Activated CD8-positive, alpha-beta memory T cell treated with anti-CD3 and anti-CD28 coated beads for 1 hour (primary cell): ENCODE measurements at regions not wholly inside any gene's neighbourhood (a gene's known extent, or its start where the extent isn't known, plus 50 kb on each side); places are given as distances from the start of the nearest gene placed in this dataset.

Source experiments
- DNase-seq, 2 donors: peaks; one replicate each; pipeline ENCODE4 v3.0.0-alpha.2; 2020; ENCODE audit warnings: low read depth in 1 of 2; ENCODE audit errors: extremely low read depth in 1 of 2

DNA sequence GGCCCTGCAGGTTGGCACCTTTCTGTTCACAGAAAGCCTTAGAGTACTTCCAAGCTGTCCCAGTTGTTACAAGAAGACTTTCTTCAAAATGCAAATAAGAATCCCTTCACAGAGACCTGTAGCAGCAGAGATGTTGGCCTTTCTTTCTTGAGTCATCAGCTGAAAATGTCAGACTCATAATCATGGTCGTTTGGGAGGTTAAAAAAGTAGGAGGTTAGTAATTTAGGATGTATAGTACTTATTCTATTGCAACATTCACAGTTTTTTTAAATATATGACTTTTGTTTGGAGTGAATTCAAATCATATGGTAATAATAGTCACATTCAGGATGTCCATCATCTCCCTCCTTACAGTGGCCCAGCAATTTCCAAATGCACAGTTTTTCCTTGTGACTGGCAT is 223.9 kb upstream of the GLI3 start:
- DNase-seq = no peak

DNA sequence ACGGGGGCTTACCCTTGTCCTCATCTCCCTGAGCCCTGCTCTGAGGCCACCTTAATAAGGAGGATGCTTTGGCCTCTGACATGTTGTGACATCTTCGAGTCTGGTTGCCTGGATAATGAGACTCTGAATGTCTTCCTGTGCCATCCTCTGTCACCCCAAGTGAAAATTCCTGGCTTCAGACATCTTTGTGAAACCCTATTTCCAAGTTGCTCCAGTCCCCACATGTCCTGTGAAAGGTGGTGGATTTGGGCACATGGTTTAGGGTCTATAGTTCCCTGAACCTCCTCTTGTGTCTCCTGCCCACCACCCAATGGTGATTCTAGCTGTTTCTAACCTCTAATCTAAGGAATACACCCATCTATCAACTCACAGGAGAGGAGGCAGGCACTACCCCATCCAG is 223.1 kb upstream of the GLI3 start:
- DNase-seq = no peak

DNA sequence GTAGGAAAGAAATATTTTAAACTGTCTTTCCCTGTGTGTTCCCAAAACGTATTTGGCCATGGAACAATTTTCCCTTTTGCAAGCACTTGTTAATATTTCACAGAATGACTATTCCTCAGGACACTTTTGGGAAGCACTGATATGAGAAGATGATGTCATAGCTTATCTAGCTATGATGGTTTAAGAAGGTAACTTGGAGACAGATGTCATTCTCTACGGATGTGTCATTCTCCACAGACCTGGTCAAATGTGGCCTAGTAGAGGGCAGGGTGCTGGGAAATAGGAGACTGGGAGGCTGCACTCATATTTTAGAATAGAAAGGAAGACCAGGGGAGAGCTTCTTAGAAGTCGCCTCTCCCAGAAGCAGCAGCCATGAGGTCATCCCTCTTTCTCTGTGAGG is 220.7 kb upstream of the GLI3 start:
- DNase-seq = no peak

DNA sequence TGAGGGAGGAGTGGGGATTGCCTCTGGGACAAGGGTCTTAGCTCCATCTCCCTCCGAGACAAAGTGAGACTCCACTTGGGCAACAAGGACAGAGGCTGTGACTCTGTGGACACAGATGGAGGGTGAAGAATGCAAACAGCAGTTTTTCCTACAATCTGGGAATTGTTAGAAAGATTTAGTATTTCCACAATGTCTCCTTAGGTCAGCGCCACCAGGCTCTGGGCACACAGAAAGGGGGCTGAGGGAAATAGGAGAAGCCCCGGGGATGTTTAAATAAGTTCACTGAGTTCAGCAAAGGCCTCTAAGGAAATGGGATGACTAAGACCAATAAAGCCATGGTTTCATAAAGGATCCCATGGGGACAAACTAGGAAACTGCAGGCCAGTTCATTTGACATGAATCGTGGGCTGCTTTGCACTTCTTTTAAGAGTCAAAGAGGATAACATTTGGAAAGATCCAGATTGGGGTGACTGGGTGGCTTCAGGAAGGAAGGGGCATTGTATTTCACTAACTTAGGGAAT is 219.8 kb upstream of the GLI3 start:
- DNase-seq = no peak

DNA sequence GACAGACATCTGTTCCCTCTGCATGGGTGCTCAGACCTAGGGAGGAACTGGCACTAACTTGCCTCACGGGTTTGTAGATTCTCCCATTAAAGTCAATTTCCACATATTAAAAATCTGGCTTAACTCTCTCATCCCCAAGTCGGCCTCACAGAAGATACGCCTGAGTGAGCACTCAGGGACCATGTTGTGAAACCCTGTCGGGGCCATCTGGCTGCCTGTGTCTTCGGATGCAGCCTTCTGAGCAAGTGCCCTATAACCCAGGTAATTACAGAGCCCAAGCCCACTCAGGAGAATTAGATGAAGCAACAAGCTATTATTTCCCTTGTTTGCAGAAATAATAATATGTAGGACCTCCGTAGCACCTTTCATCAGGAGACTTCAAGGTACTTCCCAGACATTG is 219.3 kb upstream of the GLI3 start:
- no peak for DNase-seq

DNA sequence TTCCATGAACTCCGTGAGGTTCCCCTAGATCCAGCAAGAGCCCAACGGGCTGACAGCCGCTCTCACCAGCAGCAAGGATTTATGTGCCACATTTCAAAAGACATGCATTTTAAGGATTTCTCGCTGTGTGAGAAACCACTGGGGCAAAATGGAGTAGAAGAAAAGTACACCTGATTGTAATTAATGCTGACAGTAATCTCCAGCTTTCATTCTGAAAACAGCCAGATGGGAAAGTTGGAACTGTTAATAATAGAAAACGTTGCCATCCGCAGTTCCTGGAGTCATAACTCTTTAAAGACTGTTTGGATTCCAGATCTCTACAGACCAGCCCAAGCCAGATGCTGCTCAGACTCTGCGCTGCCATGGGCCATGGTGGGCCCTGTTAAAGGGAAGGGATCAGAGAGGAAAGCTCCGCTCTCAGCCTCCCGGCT is 216.9 kb upstream of the GLI3 start:
- no peak for DNase-seq

DNA sequence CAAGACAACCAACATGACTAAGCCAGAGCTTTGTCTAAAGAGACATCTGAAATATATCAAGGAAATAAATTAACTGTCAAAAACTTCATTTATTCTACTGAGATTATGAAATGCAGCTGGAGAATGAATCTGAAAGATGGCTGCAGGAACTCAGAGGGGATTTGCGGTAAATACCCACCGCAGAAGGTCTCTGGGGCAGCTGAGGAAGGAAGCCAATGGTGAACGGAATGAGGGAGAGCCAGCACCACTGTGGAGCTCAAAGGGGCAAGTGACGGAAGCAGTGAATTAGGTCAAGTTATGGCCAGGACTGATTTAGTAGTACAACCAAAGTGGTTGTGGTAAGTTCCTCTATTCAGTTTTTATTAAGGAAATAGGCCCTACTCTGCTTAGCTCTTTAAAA is 215.3 kb upstream of the GLI3 start:
- DNase-seq = no peak

DNA sequence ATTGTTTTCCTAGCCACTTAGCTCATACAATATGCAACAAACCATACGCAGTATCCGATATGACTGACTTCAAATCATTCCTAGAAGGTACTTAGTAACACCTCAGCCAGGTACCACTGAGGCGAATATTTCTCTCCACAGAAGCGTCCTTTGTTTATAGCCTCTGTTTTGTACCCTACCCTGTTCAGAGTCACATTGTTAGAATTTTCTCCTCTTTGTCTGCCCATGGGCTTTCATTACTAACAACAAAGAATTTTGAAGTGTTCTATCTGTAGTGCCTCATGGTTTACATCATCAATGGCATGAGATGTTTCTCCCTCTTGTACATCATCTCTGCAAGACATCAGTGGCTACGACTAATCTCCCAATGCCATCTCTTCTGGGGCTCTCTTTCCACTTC is 212.4 kb upstream of the GLI3 start:
- no peak for DNase-seq

DNA sequence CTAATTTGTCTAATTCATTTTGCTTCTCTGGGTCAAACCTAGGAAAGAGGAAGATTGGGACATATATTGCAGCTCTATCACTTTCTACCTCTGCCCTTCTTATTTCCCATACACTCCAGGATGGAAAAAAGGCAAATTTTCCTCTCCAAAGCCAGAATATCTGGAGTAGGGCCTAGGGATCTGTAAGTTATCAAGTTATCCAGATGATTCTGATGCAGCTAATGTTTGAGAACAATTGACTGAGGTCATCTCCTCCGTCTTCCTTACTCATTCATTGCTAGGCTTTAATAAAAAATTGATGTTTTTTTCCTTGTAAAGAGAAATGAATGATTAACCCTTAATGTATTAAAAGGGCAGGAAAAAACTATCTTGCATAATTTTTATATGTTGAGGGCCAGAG is 211.9 kb upstream of the GLI3 start:
- DNase-seq = no peak

DNA sequence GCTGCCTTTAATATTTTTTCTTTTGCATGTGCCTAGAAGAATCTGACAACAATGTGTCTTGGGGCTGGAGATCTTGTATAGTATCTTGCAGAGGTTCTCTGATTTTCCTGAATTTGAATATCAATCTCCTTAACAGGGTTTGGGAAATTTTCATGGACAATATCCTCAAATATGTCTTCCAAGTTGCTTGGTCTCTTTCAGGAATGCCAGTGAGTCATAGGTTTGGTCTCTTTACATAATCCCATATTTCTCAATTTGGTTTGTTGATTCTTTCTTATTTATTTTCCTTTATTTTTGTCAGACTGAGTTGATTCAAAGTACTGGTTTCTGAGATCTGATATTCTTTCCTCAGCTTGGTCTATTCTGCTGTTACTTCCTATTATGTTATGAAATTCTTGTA is 208.7 kb upstream of the GLI3 start:
- DNase-seq = no peak

DNA sequence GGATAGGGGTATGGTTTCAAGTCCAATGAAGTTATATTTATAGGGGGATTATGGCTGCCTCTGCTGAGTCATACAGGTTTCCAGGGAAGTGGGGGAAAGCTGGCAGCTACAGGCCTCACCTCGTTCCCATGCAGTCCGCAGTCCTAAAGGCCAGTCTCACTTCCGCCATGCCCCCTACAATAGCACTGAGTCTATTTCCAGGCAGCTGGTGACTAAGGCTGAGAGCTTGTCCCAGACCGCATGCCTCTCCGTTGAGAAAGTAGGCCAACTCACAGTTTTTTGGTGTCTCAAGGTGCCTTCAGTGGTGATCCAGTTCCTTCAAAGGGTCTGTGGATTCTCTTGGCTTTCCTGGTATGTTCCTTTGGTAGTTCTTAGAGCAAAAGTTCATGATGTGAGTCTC is 203.9 kb upstream of the GLI3 start:
- DNase-seq = no peak

DNA sequence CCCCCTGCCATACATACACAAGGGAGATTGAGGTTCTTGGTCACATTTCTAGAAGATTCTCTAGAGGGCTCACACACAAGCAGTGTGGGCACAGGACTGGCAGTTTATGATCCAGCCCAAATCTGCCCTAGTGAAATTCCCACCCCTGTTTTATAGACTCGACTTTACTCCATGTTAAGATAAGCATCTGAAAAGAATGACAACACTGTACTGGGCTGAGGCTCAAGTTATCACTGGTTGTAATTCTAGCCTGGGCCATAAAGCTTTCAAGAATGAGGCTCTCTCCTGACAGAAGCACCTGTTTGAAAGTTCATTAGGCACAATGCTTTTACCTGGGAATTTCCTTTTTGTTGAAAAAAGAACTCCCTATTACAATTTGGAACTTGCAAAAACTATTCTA is 195.6 kb upstream of the GLI3 start:
- no peak for DNase-seq

DNA sequence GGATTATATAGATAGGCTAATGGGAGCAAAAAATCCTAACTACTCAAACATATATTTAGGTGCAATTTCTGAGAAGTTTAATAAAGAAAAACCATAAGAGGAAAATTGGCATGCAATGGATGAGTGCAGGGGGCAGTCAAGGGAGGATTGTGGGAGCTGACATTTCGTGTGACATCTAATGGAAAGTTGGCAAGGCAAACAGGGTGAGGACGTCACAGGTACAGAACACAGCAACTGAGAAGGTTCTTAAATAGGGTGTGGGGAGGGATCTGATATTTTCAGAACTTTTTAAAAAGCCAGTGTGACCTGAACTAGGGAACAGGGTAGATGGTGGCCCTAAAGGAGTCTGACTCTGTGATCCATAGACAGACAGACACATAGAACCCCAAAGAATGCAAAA is 194.9 kb upstream of the GLI3 start:
- no peak for DNase-seq

DNA sequence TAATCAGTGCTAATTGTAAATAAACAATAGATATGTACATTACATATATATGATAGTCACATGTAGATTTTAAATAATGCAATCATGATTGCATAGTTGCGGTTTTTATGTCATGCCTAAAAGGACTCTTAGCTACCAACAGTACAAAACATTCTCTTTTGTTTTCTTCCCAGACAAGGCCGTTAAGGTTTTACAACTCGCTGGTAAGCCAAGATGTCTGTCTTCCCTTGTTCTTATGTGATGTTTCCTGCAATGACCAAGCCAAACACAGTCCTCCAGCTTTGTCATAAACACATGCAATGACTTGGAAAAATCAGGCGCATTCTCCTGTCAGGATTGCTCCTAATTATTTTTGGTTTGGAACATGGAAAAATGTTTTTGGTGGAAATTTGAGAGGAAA is 192.3 kb upstream of the GLI3 start:
- no peak for DNase-seq

DNA sequence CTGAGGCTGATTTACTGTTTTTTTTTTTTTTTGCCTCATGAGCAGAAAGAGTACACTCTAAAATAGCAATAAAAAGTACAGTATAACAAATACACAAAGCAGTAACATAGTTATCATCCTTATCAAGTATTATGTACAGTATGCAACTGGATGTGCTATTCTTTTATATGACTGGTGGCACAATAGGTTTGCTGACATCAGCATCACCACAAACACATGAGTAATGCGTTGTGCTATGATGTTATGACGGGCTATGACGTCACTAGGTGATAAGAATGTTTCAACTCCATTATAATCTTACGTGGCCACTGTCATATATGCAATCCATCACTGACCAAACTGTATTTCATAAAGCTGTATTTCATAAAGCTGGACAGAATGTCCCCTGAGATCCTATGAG is 189.2 kb upstream of the GLI3 start:
- no peak for DNase-seq

DNA sequence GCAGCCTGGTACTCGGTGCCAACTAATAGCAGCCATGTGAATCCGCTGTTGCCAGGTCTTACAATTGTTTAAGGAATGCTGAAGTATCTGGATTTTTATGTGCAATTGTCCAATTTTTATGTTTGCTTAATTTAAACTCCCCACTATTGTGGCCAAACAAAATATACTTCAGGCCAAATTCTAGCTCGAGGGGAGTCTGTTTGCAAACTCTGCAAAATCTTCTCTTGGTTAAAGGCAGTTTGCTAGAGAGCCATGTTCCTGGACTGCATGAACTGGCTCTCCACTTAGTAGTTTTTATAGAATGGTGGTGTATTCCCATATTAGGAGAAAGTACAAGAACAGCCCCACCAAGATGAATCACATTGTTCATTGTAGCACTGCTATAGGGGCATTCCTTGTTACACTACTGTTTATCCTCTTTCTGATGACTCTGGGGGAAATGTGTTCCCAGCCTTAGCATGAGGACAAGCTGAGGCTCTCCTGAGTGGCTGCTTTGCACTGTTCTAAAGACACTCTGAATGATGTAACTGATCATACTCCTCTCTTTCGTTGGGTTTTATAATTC is 178.0 kb upstream of the GLI3 start:
- DNase-seq = no peak

DNA sequence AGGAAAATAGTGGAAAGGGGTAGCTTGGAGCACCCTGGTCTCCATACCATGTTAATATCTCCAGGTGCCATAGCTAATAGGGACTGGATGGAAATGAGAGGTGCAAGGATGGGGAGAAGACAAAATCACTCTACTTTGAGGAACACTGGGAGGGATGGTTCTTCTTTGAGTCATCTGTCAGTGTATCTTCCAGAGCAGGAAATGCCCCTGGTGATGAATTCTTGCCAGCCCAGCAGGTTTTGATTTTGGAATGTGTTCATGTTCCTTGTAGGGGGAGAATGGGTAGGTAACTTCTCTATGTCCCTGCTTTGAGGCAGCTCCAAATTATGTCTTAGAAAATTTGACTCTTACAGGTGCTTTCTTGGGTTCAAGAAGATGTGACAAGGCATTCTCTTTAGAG is 177.0 kb upstream of the GLI3 start:
- no peak for DNase-seq

DNA sequence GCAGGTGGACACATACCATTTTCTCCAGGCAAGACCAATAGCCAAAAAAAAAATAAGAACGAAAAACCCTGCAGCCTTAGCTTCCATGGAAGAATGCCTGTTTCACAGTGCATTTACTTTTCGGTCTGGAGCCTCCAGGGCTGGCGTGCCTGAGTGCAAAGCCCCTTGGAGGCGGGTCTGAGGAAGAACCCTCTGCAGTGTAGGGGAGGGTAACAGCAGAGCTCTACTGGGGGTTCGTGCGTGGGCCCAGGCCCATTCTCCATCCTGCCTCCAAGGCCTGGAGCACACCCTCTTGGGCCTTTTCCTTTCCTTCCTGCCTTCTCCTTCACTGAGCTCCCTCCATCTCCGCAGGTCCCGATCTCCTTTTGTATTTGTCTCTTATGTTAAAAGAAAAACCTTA is 172.3 kb upstream of the GLI3 start:
- DNase-seq = no peak

DNA sequence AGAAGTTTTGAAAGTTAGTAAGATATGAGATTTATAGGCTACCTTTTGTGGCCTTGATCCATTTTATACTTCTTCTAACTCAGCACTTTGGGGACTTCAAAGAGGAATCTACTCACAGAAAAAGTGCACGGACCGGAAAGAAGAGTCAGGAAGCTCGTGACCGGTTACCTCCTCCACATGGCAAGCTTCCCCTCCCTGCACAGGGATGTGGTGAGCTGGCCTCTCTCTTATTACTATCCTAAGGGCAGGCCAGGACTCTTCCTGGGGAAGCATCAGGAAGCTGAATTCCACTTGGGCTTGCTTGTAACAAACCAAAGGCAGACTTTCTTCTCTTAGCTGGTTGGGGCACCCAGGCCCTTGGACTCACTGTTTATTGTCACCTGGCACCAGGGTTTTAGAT is 170.8 kb upstream of the GLI3 start:
- no peak for DNase-seq

DNA sequence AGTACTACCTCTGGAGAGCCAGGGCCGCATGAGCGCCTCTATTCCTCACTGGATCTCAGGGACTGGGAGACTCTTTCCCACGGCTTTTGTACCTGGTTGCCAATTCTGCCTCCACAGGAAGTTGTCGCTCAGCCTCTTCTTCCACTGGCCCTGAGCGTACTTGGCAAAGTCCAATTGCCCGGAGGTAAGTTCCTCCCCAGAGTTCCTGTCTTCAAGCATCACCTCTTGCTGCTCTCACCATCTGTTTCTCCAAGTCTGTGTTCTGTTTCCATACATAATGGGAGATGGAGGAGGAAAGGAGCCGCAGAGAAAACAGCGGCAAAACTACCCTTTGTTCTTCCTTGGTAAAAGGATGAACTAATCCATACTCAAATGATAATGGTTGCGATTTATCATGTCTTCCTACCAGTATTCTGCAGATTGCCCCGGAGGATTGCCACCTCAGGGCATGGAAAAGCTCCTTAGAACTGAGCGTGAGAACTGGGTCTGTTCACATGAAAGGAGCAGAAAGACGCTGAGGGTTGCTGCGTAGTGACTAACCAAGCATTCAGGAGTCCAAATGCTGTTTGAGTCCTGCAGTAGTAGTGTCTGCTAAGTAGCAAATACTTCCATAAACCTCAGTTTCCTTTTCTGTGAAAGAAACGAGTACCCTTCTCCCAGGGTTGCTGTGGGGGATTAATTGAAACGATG is 170.2 kb upstream of the GLI3 start:
- DNase-seq = no peak

DNA sequence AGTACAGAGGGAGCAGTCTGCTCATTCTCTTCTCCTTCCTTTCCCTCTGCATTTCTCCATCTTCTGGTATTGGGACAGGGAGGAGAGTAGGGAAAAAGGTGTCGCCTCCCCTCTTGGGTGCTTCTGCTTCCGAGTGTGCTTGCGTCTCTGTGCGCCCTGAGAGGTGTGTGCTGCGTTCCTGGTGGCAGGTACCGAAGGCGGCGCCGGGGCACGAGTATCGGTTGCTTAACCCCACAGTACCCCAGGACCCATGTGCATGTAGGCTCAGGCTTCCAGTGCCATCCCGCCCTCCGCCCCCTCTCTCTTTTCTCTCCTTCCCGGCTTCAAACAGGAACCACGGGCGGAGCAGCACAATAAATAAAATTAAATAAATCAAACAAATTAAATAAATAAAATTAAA is 169.3 kb upstream of the GLI3 start:
- DNase-seq = no peak

DNA sequence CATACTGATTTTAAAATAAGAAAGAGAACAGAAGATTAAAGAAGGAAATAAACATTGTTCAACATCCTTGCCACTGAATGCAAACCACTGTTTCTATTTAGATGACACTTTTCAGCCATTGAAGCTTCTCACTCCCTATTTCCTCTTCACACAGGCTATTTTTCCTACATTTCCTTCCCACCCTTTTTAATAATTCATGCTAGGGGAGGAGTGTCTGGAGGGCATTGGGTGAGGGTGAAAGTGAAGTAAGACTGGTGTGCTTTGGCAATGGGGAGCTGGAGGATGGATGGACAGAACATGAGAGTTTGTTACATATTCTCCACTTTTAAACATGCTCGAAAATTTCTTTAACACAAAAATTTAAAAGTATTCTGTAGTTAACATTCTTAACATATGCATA is 168.8 kb upstream of the GLI3 start:
- no peak for DNase-seq

DNA sequence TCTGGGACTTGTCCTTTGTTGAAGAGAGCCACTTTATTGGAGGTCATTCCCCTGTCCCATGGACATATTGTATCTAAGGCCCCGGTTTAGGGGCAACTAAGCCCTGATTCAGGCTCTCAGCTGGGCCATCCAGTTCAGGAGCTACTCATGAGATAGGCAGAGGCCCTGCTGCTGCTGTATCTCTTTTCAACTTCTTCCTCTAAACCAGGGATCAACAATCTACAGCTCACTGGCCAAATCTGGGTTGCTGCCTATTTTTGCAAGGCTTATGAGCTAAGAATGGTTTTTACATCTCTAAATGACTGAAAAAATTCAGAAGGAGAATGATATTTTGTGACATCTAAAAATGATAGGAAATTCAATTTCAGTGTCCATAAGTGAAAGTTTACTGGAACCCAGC is 166.8 kb upstream of the GLI3 start:
- DNase-seq = no peak
